HG03469 (cell line): ENCODE measurements at regions not wholly inside any gene's neighbourhood (a gene's known extent, or its start where the extent isn't known, plus 50 kb on each side); places are given as distances from the start of the nearest gene placed in this dataset.

ENCODE experiments used
- ATAC-seq: cut with Tn5 transposase; IDR thresholded peaks from one replicate; pipeline ENCODE4 v1.9.1; 2021; ENCODE audit warnings: mild to moderate bottlenecking, moderate library complexity, moderate number of reproducible peaks; ENCODE audit not compliant: unreplicated experiment

GRCh38 chr1:50358962-50359361 lies 64.3 kb downstream of the DMRTA2 start:
- ATAC-seq = no peak

DNA sequence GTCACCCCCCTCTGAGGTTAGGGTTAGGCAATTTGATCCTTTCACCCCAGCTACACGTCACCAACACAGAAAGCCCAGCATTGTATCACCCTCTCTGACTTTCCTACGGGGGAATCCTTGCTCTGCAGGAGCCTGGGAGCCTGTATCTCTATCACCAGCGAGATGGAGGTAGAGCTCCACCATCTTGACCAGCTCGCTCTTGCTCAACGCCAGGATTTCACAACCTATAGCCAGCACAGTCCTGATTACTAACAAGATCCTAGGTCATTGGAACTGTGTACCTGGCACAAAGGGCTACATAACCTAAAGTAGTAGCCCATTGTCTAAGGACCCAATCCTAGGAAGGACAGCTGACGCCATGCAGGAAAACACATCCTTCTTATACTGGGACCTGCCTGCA lies 66.1 kb downstream of the DMRTA2 start:
- ATAC-seq = no peak

DNA sequence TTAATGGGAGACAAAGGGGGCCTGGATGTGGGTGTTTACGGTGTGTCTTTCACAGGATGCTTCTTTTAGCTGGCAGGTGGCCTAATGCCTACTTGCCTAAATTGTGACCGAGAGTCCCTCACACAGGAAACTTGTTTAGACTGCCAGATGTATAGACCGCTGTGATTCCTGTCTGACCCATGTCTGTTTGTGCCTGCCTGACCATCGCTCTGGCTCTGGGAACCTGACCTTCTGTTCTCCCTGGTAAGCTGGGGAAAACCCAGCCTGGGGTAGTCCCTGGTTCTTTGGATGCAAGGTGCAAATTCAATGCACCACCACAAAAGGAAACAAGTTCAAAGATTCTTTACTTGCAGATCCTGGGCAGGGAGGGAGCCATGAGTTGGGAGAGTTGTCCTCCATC lies 68.4 kb downstream of the DMRTA2 start:
- no peak for ATAC-seq

- no peak for ATAC-seq
Measured at GRCh38 chr1:50352428-50352827, 70.8 kb downstream of the DMRTA2 start.

DNA sequence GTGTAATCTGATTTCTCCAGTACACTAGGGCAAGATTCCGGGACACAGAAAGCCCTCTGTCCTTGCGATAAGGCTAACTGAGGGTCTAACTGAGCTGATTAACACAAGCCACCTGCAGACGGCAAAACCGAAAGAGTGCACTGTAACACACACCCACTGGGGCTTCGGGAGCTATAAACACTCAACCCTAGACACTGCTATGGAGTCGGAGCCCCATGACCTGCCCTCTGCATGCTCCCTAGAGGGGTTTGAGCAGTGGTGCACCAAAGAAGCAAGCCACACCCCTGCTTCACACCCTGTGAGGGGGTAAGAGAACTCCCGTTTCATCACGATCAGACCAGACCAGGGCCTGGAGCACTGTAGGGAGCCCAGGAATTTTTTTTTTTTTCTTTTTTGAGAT lies 72.4 kb downstream of the DMRTA2 start:
- no peak for ATAC-seq

- no peak for ATAC-seq
Measured at GRCh38 chr1:50350421-50350820, 72.8 kb downstream of the DMRTA2 start.

DNA sequence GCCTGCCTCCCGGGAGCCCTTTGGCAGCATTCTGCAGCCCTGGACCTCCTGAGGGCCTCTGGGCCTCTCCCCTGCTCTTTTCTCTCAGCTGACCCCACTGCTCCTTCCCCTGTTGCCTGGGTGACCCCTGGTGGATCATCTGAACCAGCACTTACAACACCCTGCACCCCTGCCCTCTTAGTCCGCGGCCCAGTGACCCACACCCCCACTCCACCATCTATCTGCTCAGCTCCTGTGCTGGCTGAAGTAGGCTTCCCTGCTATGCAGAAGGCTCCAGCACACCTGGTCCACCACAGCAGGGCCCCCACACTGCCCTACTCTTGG lies 74.0 kb downstream of the DMRTA2 start:
- no peak for ATAC-seq

- ATAC-seq = no peak
Measured at GRCh38 chr1:50348449-50349241, 74.6 kb downstream of the DMRTA2 start.

- ATAC-seq = no peak
Measured at GRCh38 chr1:50347933-50348332, 75.3 kb downstream of the DMRTA2 start.

GRCh38 chr1:50346621-50347020 lies 76.6 kb downstream of the DMRTA2 start:
- ATAC-seq = no peak

- no peak for ATAC-seq
Measured at GRCh38 chr1:50343323-50343722, 79.9 kb downstream of the DMRTA2 start.

- ATAC-seq = no peak
Measured at GRCh38 chr1:50342525-50342924, 80.7 kb downstream of the DMRTA2 start.

GRCh38 chr1:50335036-50335435 lies 88.2 kb downstream of the DMRTA2 start:
- ATAC-seq = no peak

DNA sequence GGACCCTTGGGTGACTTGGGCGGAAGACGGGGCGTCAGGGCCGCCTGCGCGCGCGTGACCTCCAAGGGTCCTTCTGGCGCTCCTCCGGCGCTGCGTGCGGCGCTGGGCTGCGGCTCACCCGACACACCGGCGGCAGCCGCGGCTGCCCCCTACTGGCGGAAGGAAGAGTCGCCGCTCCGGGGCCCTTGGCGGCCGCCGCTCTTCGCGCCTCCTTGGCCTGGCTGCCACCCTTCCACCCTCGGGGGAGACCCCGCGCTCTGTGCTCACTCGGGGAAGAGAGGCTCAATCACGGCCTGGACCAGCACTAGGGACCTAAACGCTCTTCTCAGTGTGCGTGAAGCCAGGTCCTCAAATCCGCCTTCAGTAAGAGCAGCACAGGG lies 89.7 kb downstream of the DMRTA2 start:
- ATAC-seq = peak; percentile 74

GRCh38 chr1:50332941-50333594 lies 90.2 kb downstream of the DMRTA2 start:
- peak; percentile 60 for ATAC-seq

- no peak for ATAC-seq
Measured at GRCh38 chr1:50329332-50329932, 93.8 kb downstream of the DMRTA2 start.

GRCh38 chr1:50328552-50328951 lies 94.7 kb downstream of the DMRTA2 start:
- ATAC-seq = no peak

DNA sequence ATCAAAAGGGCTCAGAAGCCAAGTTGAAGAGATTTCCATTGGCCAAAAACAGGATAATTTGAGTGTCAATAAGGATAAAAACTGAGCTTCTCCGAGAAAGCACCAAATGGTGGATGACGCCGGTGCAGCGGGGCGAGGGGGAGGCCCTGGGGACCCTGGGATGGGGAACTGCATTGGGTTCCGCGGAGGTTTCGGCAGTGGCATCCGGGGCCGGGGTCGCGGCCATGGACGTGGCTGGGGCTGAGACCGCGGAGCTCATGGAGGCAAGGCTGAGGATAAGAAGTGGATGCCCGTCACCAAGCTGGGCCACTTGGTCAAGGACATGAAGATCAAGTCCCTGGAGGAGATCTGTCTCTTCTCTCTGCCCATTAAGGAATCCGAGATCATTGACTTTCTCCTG lies 97.2 kb downstream of the DMRTA2 start:
- ATAC-seq = no peak

DNA sequence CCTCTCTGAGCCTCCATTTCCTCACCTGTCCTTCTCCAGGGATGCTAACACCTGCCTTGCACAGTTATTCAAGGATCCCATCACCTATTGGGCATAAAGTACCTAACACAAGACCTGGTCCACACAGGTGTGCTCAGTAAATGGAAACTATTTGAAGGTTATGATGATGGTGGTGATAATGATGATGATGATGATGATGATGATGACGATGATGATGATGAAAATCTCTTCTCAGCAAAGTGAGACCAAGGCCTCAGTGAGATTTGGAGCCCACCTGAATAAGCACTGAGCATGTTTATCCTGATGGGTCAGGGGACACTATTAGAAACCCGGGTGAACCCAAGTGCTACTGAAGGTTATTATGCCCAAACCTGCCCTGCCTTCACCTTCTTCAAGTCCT lies 100.7 kb downstream of the DMRTA2 start:
- no peak for ATAC-seq

- no peak for ATAC-seq
Measured at GRCh38 chr1:50318428-50318827, 104.8 kb downstream of the DMRTA2 start.

GRCh38 chr1:50308878-50309277 lies 114.4 kb downstream of the DMRTA2 start:
- no peak for ATAC-seq

GRCh38 chr1:50305808-50306207 lies 117.4 kb downstream of the DMRTA2 start:
- ATAC-seq = no peak
